PC-9 (cell line): ENCODE measurements at regions not wholly inside any gene's neighbourhood (a gene's known extent, or its start where the extent isn't known, plus 50 kb on each side); places are given as distances from the start of the nearest gene placed in this dataset.

Source experiments
- BruUV-seq: library from RNA; stranded (reverse); fragments of 400-500 nt; replicated peaks from 2 replicates; lab custom pipeline; 2021; lab: Mats Ljungman, UMichigan
- CTCF ChIA-PET: fragments of 300-600 bp; sonication (Branson Sonifier 250); formaldehyde crosslinking; loops from one replicate; lab custom pipeline; 2022; ENCODE audit warnings: antibody characterized with exemption; lab: Charles Lee
- POLR2A ChIA-PET: fragments of 300-600 bp; sonication (Branson Sonifier 250); formaldehyde crosslinking; loops from one replicate; lab custom pipeline; 2022; ENCODE audit warnings: antibody characterized with exemption; ENCODE audit not compliant: unreplicated experiment; lab: Charles Lee
- DNase-seq, 2 experiments: peaks; one replicate each; pipeline versions ENCODE4 v3.0.0 to v3.0.0-alpha.2; 2015 to 2022; ENCODE audit warnings: mixed read lengths in 1 of 2
- H2AFZ ChIP-seq: fragments of 200-600 bp; sonication (generic); 2 replicates; pipeline ENCODE4 v1.8.1; 2017; ENCODE audit warnings: antibody characterized with exemption
- H3F3A ChIP-seq: fragments of 200-600 bp; sonication (generic); 2 replicates; pipeline ENCODE4 v1.8.1; 2017; ENCODE audit warnings: antibody characterized with exemption, mild to moderate bottlenecking, low read depth; ENCODE audit not compliant: insufficient read depth
- H3K27ac ChIP-seq: fragments of 200-600 bp; sonication (generic); 2 replicates; pipeline ENCODE4 v1.6.1; 2016; ENCODE audit warnings: mixed run types
- H3K27me3 ChIP-seq: fragments of 200-600 bp; sonication (generic); 2 replicates; pipeline ENCODE4 v1.6.1; 2016; ENCODE audit warnings: low read depth, mixed run types; ENCODE audit not compliant: insufficient read depth
- H3K36me3 ChIP-seq: fragments of 200-600 bp; sonication (generic); 2 replicates; pipeline ENCODE4 v1.6.1; 2016; ENCODE audit warnings: low read depth, mixed run types
- H3K4me1 ChIP-seq: fragments of 200-600 bp; sonication (generic); replicated peaks from 2 replicates; pipeline ENCODE4 v1.6.1; 2016; ENCODE audit warnings: mixed run types; ENCODE audit not compliant: insufficient read depth
- H3K4me2 ChIP-seq: fragments of 200-600 bp; sonication (generic); 2 replicates; pipeline ENCODE4 v1.6.1; 2017; ENCODE audit warnings: mixed run types
- H3K4me3 ChIP-seq: fragments of 200-600 bp; sonication (generic); 2 replicates; pipeline ENCODE4 v1.6.1; 2016; ENCODE audit warnings: mixed run types
- H3K79me2 ChIP-seq: fragments of 200-600 bp; sonication (generic); 2 replicates; pipeline ENCODE4 v1.6.1; 2017; ENCODE audit warnings: low read depth, mixed run types
- H3K9me2 ChIP-seq: fragments of 200-600 bp; sonication (generic); 2 replicates; pipeline ENCODE4 v1.8.1; 2017; ENCODE audit warnings: mild to moderate bottlenecking; ENCODE audit not compliant: insufficient read depth
- H3K9me3 ChIP-seq: fragments of 200-600 bp; sonication (generic); 2 replicates; pipeline ENCODE4 v1.8.1; 2016; ENCODE audit warnings: low read depth; ENCODE audit not compliant: insufficient read depth
- H4K20me1 ChIP-seq: fragments of 200-600 bp; sonication (generic); 2 replicates; pipeline ENCODE4 v1.8.1; 2017; ENCODE audit not compliant: insufficient read depth
- CTCF ChIP-seq: fragments of 200-600 bp; sonication (generic); conservative IDR thresholded peaks from 2 replicates; pipeline ENCODE4 v1.6.1; 2017; ENCODE audit warnings: mixed run types, antibody characterized with exemption, mild to moderate bottlenecking, moderate library complexity
- EZH2 ChIP-seq: fragments of 200-600 bp; sonication (generic); IDR thresholded peaks from 2 replicates; pipeline ENCODE4 v1.8.0; 2017; ENCODE audit warnings: antibody characterized with exemption, low read depth
- intact Hi-C: fragments of 100-400 bp; cut with micrococcal nuclease; formaldehyde crosslinking; loops from one replicate; pipeline ENCODE4 v1.10.0; 2022; ENCODE audit not compliant: unreplicated experiment

DNA sequence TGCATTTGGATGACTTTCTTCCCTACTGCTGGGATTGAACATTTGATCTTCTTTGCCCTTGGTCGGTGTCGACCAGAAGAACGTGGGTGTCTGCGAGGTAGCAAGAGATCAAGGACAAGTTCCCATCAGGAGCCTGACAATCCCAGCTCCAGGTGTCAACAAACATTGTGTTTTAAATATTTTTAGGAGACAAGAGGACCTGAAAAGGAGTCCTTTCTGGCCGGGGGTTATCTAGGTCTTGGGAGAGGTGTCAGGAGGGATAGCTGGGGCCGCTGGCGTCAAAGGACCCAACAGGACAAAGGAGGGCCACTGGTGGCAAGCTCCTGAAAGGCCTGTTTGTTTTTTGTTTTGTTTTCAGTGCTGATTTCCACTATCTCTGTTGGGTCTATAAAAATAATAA is 308.4 kb upstream of the ERCC4 start:
- ChIA-PET CTCF (no interaction called here), POLR2A (no interaction called here)
- Histone ChIP-seq H3K9me2 (no peaks in the 10 kb centered on the region), H3K4me3 (no peak overlapping the region), H3K4me2 (no peak overlapping the region), H3K9me3 (no peaks in the 10 kb centered on the region), H3K27me3 (no peaks in the 10 kb centered on the region), H3K79me2 (no peaks in the 10 kb centered on the region), H3K4me1 (no peaks in the 10 kb centered on the region), H3K36me3 (no peaks in the 10 kb centered on the region), H2AFZ (no peak overlapping the region), H3K27ac (no peak overlapping the region), H4K20me1 (no peaks in the 10 kb centered on the region), H3F3A (no peaks in the 10 kb centered on the region)
- intact Hi-C loops: no loop called here
- no peak for DNase-seq
- TF ChIP-seq CTCF: no peak
- no peak for TF ChIP-seq EZH2
- no TSS peak for BruUV-seq

DNA sequence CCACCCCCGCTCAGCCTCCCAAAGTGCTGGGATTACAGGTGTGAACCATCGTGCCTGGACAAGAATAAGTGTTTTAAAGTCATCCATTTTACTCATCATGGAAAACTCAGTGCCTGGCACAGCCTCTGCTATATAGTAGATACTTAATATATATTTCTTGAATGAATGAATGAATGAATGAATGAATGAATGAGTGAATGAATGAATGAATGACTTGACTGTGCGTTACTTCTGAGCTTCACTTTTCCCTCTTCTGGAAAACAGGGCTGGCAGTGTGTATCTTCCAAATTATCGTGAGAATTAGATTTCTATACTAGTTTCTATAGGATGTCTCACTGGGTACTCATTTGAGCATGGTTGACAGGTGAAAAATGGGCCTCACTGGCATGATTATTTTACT is 307.3 kb upstream of the ERCC4 start:
- H3K4me1 ChIP-seq: no peaks in the 10 kb centered on the region
- no peaks in the 10 kb centered on the region for H3K9me3 ChIP-seq
- H4K20me1 ChIP-seq: no peaks in the 10 kb centered on the region
- no peaks in the 10 kb centered on the region for H3K9me2 ChIP-seq
- no peaks in the 10 kb centered on the region for H3K36me3 ChIP-seq
- ChIA-PET CTCF (no interaction called here), POLR2A (no interaction called here)
- H3K4me2 ChIP-seq: no peak overlapping the region
- no peaks in the 10 kb centered on the region for H3K79me2 ChIP-seq
- H3K27ac ChIP-seq: no peak overlapping the region
- H3K27me3 ChIP-seq: no peaks in the 10 kb centered on the region
- no peaks in the 10 kb centered on the region for H3F3A ChIP-seq
- no peak overlapping the region for H2AFZ ChIP-seq
- BruUV-seq: no TSS peak
- TF ChIP-seq CTCF: no peak
- TF ChIP-seq EZH2: no peak
- no peak overlapping the region for H3K4me3 ChIP-seq
- intact Hi-C loops: no loop called here
- DNase-seq: no peak

DNA sequence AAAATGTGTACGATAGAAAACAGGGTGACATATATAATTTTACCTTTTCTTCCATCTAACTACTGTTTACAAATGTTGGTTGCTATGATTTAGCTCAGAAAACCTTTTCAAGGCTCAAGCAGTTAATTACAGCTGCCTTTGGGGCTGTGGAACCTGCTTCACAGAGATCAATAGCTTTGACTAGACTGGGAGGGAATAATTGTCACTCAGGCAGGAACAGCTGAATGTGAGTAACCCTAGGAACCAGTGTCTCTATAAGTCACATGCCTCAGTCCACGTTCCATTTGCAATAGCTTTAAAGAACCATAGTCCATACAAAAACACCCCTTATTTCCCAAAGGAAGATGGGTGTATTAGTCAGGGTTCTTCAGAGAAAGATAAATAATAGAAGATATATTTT is 306.8 kb upstream of the ERCC4 start:
- no peaks in the 10 kb centered on the region for H3K4me1 ChIP-seq
- CTCF ChIA-PET: no interaction called here
- TF ChIP-seq CTCF (no peak), EZH2 (no peak)
- H3F3A ChIP-seq: no peaks in the 10 kb centered on the region
- DNase-seq: no peak
- BruUV-seq: no TSS peak
- H3K27me3 ChIP-seq: no peaks in the 10 kb centered on the region
- no peaks in the 10 kb centered on the region for H4K20me1 ChIP-seq
- H3K27ac ChIP-seq: no peak overlapping the region
- no peaks in the 10 kb centered on the region for H3K79me2 ChIP-seq
- H3K4me2 ChIP-seq: no peak overlapping the region
- H3K9me3 ChIP-seq: no peaks in the 10 kb centered on the region
- no peak overlapping the region for H3K4me3 ChIP-seq
- intact Hi-C loops: no loop called here
- no peaks in the 10 kb centered on the region for H3K36me3 ChIP-seq
- POLR2A ChIA-PET: no interaction called here
- H3K9me2 ChIP-seq: no peaks in the 10 kb centered on the region
- no peak overlapping the region for H2AFZ ChIP-seq
